ENCODE measurements at regions not wholly inside any gene's neighbourhood (a gene's known extent, or its start where the extent isn't known, plus 50 kb on each side); places are given as distances from the start of the nearest gene placed in this dataset.

GRCh38 chr12:115370207-115370606 lies 686.2 kb upstream of the TBX3 start:
- no peak for TF ChIP-seq YY1 (IDR thresholded peaks at IDR 0.05; ENCODE audit: insufficient read depth, insufficient read length)
- TF ChIP-seq ZNF274 (IDR thresholded peaks at IDR 0.05; ENCODE audit: low read depth, low read length): no peak
- TF ChIP-seq SUZ12 (IDR thresholded peaks at IDR 0.05; ENCODE audit: extremely low read depth, insufficient read depth, insufficient read length): no peak

Data from NT2/D1 (cell line).